A673 (cell line): ENCODE measurements at regions not wholly inside any gene's neighbourhood (a gene's known extent, or its start where the extent isn't known, plus 50 kb on each side); places are given as distances from the start of the nearest gene placed in this dataset.

Experiments
- CTCF ChIP-seq: fragments of 300-800, 200-600 bp; sonication (generic); conservative IDR thresholded peaks from 2 replicates; pipeline ENCODE4 v1.5.1; 2017; ENCODE audit warnings: low read depth, mild to moderate bottlenecking, antibody characterized with exemption, low read length, moderate library complexity, mixed read lengths
- EZH2 ChIP-seq: fragments of 200-600 bp; sonication (generic); IDR thresholded peaks from 2 replicates; pipeline ENCODE4 v1.6.1; 2017; ENCODE audit warnings: borderline replicate concordance, low read depth, mild to moderate bottlenecking, mixed read lengths, antibody characterized with exemption, low read length; ENCODE audit not compliant: poor library complexity, severe bottlenecking

DNA sequence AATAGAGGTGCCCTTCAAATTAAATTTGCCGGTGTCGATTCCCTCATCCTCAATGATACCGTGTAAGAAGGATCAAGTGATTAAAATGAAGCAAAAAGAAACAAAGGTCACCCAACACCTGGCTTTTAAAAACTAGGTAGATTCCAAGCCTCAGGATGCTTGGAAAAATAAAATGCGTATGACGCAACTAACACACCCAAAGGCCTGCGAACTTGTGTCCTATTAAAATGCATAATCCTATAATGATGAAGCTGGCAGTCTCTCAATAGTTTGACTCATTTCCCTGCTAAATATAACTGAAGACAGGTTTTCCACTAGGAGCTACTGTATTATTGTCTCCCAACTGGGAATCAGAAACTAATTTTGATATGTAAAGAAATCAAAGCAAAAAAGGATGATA lies 263.2 kb downstream of the DHX15 start:
- no peak for TF ChIP-seq EZH2
- no peak for TF ChIP-seq CTCF
